ENCODE measurements at regions not wholly inside any gene's neighbourhood (a gene's known extent, or its start where the extent isn't known, plus 50 kb on each side); places are given as distances from the start of the nearest gene placed in this dataset.

DNA sequence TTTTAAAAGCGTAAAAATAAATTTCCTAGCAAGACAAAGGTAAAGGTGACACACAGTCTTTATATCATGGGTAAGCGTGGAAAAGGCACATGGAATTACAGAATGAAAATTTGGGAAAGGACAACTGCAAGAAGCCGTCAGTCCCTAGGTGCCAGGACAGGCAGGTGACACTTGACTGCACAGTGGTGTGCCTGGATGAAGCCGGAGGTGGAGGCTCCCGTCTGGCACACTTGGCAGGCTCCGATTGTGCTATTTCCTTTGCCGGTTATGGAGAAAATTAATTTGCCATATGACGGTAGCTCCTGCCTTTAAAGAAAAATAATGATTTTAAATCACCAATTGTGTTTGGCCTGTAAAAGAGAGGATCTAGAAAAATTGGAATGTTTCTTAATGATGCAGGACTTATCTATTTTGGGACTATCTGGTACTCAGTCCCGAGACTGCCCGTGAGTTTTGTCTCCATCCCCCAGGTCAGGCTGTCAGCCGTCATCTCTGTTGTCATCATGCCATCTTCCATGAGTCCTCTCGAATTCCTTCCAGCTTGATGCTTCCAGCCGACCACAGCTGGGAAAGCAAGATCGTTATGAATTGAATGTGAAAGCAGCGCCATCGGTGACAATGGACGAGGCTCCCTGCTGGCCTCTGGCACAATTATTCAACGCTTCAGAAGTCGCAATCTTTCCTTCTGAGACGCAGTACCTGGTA, 56.2 kb upstream of the MGMT start:
- intact Hi-C loops (cut with DNase I, micrococcal nuclease): no loop called here
- POLR2A ChIA-PET: no interaction called here
- H3K9me3 Mint-ChIP-seq (ENCODE audit: low read depth): no peaks in the 10 kb centered on the region
- H3K4me3 Mint-ChIP-seq: no peak overlapping the region
- no peaks in the 10 kb centered on the region for H3K27me3 Mint-ChIP-seq
- CTCF ChIA-PET: no interaction called here
- H3K36me3 Mint-ChIP-seq (ENCODE audit: low read depth): no peaks in the 10 kb centered on the region
- H3K4me1 Mint-ChIP-seq: no peaks in the 10 kb centered on the region
- DNase-seq: no peak
- ATAC-seq: no peak
- no peak overlapping the region for H3K27ac Mint-ChIP-seq

- no peak overlapping the region for H3K27ac Mint-ChIP-seq
- intact Hi-C loops (cut with DNase I, micrococcal nuclease): no loop called here
- no peaks in the 10 kb centered on the region for H3K36me3 Mint-ChIP-seq (ENCODE audit: low read depth)
- POLR2A ChIA-PET: no interaction called here
- ATAC-seq (no peak), DNase-seq (no peak)
- no peak overlapping the region for H3K4me3 Mint-ChIP-seq
- H3K4me1 Mint-ChIP-seq: no peaks in the 10 kb centered on the region
- H3K27me3 Mint-ChIP-seq: no peaks in the 10 kb centered on the region
- H3K9me3 Mint-ChIP-seq (ENCODE audit: low read depth): no peaks in the 10 kb centered on the region
- CTCF ChIA-PET: no interaction called here
These were observed 55.7 kb upstream of the MGMT start for GRCh38 chr10:129411393-129411705.

- H3K4me3 Mint-ChIP-seq: no peak overlapping the region
- DNase-seq (no peak), ATAC-seq (no peak)
- intact Hi-C loops (cut with DNase I, micrococcal nuclease): no loop called here
- no peaks in the 10 kb centered on the region for H3K4me1 Mint-ChIP-seq
- ChIA-PET POLR2A (no interaction called here), CTCF (no interaction called here)
- H3K9me3 Mint-ChIP-seq (ENCODE audit: low read depth): no peaks in the 10 kb centered on the region
- H3K27ac Mint-ChIP-seq: no peak overlapping the region
- no peaks in the 10 kb centered on the region for H3K27me3 Mint-ChIP-seq
- H3K36me3 Mint-ChIP-seq (ENCODE audit: low read depth): no peaks in the 10 kb centered on the region
These were observed 55.3 kb upstream of the MGMT start for GRCh38 chr10:129411772-129412171.

DNA sequence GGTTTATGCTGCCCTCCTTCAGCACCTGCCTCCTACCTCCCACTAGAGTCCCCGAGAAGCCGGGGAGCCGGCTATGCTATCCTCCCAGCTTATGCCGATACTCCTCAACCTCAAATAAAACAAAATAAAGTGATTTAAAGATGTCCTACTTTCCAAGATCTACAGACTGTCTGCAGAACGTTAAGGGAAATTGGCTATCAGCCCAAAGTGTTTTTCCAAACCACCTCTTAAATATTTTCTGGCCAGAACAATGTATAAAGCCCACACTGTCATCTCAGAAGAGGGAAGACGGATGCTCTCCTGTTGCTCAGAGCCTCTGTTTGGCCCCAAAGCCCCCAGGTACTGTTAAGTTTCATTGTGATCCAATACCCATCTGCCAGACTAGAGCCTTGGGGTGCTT, 54.0 kb upstream of the MGMT start:
- Mint-ChIP-seq H3K27me3 (no peaks in the 10 kb centered on the region), H3K27ac (no peak overlapping the region), H3K9me3 (ENCODE audit: low read depth) (no peaks in the 10 kb centered on the region), H3K4me3 (no peak overlapping the region), H3K36me3 (ENCODE audit: low read depth) (no peaks in the 10 kb centered on the region), H3K4me1 (no peaks in the 10 kb centered on the region)
- no peak for ATAC-seq
- intact Hi-C loops (cut with DNase I, micrococcal nuclease): no loop called here
- DNase-seq: no peak
- POLR2A ChIA-PET: no interaction called here
- CTCF ChIA-PET: no interaction called here

DNA sequence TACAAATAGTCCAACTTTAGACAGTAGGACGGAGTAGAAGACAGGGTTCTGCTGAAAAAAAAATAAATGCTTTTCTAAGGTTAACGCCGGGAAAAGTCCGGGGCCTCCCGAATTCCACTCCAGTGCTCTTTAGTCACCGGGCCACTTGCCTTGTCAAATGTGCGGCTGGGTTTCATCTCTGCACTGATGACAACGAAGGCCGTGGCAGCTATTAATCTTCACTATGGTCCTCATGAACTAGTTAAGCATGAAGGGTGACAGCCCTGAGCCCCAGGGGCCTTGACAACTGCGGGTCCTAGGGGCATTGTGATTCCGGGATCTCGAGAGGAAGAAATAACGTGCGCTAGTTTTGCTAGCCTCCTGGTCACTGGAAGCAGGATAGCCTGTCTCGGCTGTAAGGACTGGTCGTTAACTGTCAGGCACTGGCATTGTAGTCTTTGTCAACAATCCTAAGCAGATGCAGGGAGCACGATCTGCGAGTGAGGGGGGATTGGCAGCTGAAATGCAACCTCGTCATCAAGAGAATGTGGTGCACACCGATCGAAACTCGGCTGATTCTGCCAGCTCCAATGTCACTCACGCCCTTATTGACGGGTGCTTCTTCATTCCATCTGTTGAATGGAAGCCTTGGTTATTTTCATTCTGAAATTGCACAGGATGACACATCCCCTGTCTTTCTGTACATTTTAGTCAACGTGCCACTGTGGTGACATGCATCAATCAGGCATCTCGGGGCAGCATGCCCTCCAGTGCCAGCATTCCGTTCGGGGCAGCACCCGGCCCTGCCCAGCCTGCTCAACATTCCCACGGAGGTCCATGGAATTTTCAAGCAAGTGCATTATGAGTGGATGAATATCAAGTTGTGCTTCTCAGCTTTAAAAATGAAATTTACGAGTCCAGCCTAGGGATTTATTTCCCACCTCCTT, 51.6 kb upstream of the MGMT start:
- no peaks in the 10 kb centered on the region for H3K4me1 Mint-ChIP-seq
- ChIA-PET POLR2A (no interaction called here), CTCF (no interaction called here)
- DNase-seq (no peak), ATAC-seq (no peak)
- H3K27ac Mint-ChIP-seq: no peak overlapping the region
- intact Hi-C loops (cut with DNase I, micrococcal nuclease): no loop called here
- no peak overlapping the region for H3K4me3 Mint-ChIP-seq
- no peaks in the 10 kb centered on the region for H3K27me3 Mint-ChIP-seq
- no peaks in the 10 kb centered on the region for H3K36me3 Mint-ChIP-seq (ENCODE audit: low read depth)
- H3K9me3 Mint-ChIP-seq (ENCODE audit: low read depth): no peaks in the 10 kb centered on the region

DNA sequence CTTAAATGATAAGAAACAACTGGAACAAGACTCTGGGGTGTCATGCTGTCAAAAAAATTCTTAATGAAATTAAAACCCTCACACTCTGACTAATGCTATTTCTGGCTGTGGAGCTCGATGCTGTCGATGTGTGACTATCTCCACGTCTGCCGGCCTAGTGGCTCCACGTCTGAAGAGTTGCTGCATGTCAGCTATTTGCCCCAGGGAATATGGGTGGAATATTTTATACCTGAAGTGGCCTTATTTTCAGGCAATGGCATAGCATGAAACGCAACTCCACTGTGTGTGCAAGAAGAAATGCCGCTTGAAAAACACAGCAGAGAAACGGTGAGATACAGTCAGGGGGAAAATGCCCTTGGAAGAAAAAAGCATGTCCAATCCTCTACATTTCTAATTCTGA, 50.9 kb upstream of the MGMT start:
- no peaks in the 10 kb centered on the region for H3K36me3 Mint-ChIP-seq (ENCODE audit: low read depth)
- H3K27me3 Mint-ChIP-seq: no peaks in the 10 kb centered on the region
- intact Hi-C loops (cut with DNase I, micrococcal nuclease): no loop called here

DNA sequence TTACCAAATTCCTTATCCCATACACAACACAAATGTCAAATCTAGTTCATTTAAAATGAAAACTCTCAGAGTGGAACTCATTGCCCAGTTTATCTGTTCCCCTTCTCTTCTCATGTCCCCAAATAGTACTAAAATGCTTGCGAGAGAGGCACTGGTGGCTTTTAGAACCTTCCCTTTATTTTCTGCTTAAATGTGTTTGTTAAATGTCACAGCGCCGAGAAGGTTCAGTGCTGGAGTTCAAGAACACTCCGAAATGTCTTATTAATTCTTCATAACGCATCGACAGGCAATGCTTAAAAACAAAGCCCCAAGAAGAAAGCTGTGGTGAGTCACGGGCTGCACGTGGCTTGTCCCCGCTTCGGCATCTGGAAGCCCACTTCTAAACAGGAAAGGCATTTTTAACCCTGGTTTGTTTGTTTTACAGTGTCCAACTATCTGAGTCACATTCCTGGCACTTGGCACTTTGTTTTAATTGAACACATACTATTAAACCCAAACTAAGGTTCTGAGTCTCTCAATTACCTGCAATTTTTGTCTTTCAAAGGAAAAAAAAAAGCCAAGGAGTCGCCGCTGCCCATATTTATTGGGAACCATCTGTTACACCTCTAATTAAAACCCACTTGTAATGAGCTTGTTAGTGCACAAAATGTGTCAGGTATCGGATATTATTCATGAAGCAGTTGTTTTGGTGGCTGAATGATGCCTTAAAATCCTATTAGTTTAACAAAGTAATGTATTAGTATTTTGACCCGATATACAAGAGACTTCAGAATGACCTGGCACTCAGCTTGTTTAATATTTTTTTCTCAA, 49.9 kb upstream of the MGMT start:
- ChIA-PET CTCF (interaction anchor here (0.7 kb wide), 1 partner anchor 177 kb away, joined by 3 read pairs; no protein-coding TSS in a partner anchor), POLR2A (no interaction called here)
- no peak overlapping the region for H3K4me3 Mint-ChIP-seq
- no peak overlapping the region for H3K27ac Mint-ChIP-seq
- DNase-seq: no peak
- H3K36me3 Mint-ChIP-seq (ENCODE audit: low read depth): no peaks in the 10 kb centered on the region
- no peaks in the 10 kb centered on the region for H3K27me3 Mint-ChIP-seq
- ATAC-seq: no peak
- H3K9me3 Mint-ChIP-seq (ENCODE audit: low read depth): no peaks in the 10 kb centered on the region
- H3K4me1 Mint-ChIP-seq: no peaks in the 10 kb centered on the region
- intact Hi-C loops (cut with DNase I, micrococcal nuclease): no loop called here

More for the DNA sequence above, 50.9 kb upstream of the MGMT start:
- H3K9me3 Mint-ChIP-seq (ENCODE audit: low read depth): no peaks in the 10 kb centered on the region
- DNase-seq (no peak), ATAC-seq (no peak)
- ChIA-PET POLR2A (no interaction called here), CTCF (no interaction called here)
- no peaks in the 10 kb centered on the region for H3K4me1 Mint-ChIP-seq
- H3K4me3 Mint-ChIP-seq: no peak overlapping the region
- H3K27ac Mint-ChIP-seq: no peak overlapping the region

Measured in activated CD4-positive, alpha-beta T cell treated with anti-CD3 and anti-CD28 coated beads for 36 hours (primary cell).